ENCODE measurements at regions not wholly inside any gene's neighbourhood (a gene's known extent, or its start where the extent isn't known, plus 50 kb on each side); places are given as distances from the start of the nearest gene placed in this dataset.

DNA sequence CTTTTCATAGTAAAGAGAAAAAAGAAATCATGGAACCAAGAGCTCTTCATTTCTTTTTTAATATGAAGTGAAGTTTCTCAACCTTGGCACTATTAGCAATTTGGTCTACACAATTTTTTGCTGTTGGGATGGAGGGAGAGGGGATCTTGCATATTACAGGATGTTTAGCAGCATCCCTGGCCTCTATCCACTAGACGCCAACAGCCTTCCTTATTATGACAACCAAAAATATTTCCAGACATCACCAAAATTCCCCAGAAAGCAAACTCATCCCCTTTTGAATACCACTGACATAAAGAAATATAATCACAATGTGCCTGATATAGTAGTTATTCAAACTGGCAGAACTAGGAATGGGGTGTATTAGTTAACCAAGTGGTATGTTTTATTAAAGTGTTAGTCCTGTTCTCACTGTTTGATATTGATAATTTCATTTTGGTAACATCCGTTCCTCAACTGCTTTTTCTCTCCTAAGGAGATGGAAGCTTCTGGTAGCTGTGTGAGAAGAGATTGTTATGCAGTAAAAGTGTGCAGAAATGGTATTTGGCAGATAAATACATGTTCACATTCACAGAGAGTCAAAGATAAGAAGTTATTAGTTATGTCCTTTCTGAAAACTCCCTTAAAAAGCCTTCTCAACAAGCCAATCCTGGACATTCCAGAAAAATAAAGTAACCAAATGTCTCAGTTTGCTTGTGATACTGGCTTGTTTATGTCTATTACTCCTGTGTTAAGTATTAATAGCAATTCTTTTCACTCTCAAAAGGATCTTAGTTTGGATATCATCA, 699.9 kb downstream of the C12orf50 start:
- H3K27ac ChIP-seq (ENCODE audit: low read length in 2 of 2): no peak overlapping the region
- intact Hi-C loops (cut with micrococcal nuclease): no loop called here
- DNase-seq (no peak), ATAC-seq (ENCODE audit: low read depth) (no peak)
- no peaks in the 10 kb centered on the region for H3K36me3 ChIP-seq (replicated peaks in 1 of 2; ENCODE audit: control extremely low read depth in 1 of 2, control insufficient read depth in 1 of 2, extremely low read depth in 1 of 2, insufficient read depth in 2 of 2, low read length in 1 of 2)
- no peak overlapping the region for H3K4me3 Mint-ChIP-seq
- H3K9ac ChIP-seq (ENCODE audit: low read length): no peak overlapping the region
- no peak overlapping the region for H2AFZ ChIP-seq (ENCODE audit: insufficient read depth, low read depth, low read length, poor library complexity, severe bottlenecking)
- peaks cover 4 to 6% of the 10 kb centered on the region in 2 donors for H3K4me1 ChIP-seq (ENCODE audit: control insufficient read depth in 2 of 2, insufficient read depth in 2 of 2, low read length in 2 of 2)
- CTCF ChIA-PET: no interaction called here
- no peaks in the 10 kb centered on the region for H3K79me2 ChIP-seq (ENCODE audit: control insufficient read depth, insufficient read depth, low read length)
- no peak overlapping the region for H3K4me2 ChIP-seq (replicated peaks; ENCODE audit: low read depth, low read length, poor library complexity, severe bottlenecking)
- H3K27me3 Mint-ChIP-seq: no peaks in the 10 kb centered on the region
- no peaks in the 10 kb centered on the region for H4K20me1 ChIP-seq (ENCODE audit: control insufficient read depth, insufficient read depth, low read length, poor library complexity, severe bottlenecking)
- H3K9me3 ChIP-seq (ENCODE audit: control extremely low read depth in 1 of 3, control insufficient read depth in 2 of 3, insufficient read depth in 1 of 3, low read length in 2 of 3): no peaks in the 10 kb centered on the region
- peaks cover 7% of the 10 kb centered on the region for H3K4me1 Mint-ChIP-seq
- no peak overlapping the region for H3K27ac Mint-ChIP-seq
- H3K27me3 ChIP-seq (replicated peaks in 1 of 4; ENCODE audit: control extremely low read depth in 1 of 4, control insufficient read depth in 3 of 4, insufficient read depth in 4 of 4, low read length in 3 of 4): no peaks in the 10 kb centered on the region
- TF ChIP-seq EZH2 (IDR thresholded peaks at IDR 0.05; ENCODE audit: borderline replicate concordance, insufficient read depth, low read depth, low read length, poor library complexity, severe bottlenecking): no peak
- TF ChIP-seq, protein P1, sequence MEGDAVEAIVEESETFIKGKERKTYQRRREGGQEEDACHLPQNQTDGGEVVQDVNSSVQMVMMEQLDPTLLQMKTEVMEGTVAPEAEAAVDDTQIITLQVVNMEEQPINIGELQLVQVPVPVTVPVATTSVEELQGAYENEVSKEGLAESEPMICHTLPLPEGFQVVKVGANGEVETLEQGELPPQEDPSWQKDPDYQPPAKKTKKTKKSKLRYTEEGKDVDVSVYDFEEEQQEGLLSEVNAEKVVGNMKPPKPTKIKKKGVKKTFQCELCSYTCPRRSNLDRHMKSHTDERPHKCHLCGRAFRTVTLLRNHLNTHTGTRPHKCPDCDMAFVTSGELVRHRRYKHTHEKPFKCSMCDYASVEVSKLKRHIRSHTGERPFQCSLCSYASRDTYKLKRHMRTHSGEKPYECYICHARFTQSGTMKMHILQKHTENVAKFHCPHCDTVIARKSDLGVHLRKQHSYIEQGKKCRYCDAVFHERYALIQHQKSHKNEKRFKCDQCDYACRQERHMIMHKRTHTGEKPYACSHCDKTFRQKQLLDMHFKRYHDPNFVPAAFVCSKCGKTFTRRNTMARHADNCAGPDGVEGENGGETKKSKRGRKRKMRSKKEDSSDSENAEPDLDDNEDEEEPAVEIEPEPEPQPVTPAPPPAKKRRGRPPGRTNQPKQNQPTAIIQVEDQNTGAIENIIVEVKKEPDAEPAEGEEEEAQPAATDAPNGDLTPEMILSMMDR (IDR thresholded peaks at IDR 0.05): no peak
- no peak overlapping the region for H3K4me3 ChIP-seq (ENCODE audit: control extremely low read depth in 1 of 5, extremely low read depth in 1 of 5, insufficient read depth in 1 of 5, low read depth in 2 of 5, low read length in 4 of 5)
- no peaks in the 10 kb centered on the region for H3K9me3 Mint-ChIP-seq (ENCODE audit: insufficient read depth)
- POLR2A ChIA-PET: no interaction called here
- WGBS (ENCODE audit: insufficient coverage): 100% methylated on average over 1 of the region's 2 CpGs

DNA sequence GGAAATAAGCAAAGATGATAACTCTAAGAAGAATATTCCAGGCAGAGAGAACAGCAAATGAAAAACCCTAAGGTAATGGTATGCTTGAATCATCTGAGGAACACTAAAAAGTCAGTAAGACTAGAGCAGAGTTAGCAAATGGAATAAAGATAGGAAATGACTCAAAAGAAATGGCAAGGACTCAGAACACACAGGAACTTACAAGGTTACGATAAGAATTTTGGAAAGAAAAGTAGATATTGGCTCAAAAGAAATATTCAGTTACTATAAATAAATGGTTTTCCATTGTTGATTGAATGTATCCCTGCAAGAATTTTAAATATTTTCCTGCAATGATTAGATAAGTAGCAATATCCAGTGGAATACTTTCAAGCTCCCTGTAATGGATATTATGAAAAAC, 705.8 kb downstream of the C12orf50 start:
- Histone ChIP-seq H3K36me3 (replicated peaks in 1 of 2; ENCODE audit: control extremely low read depth in 1 of 2, control insufficient read depth in 1 of 2, extremely low read depth in 1 of 2, insufficient read depth in 2 of 2, low read length in 1 of 2) (no peaks in the 10 kb centered on the region), H4K20me1 (ENCODE audit: control insufficient read depth, insufficient read depth, low read length, poor library complexity, severe bottlenecking) (no peaks in the 10 kb centered on the region), H3K4me2 (replicated peaks; ENCODE audit: low read depth, low read length, poor library complexity, severe bottlenecking) (no peak overlapping the region), H3K79me2 (ENCODE audit: control insufficient read depth, insufficient read depth, low read length) (no peaks in the 10 kb centered on the region), H3K27me3 (replicated peaks in 1 of 4; ENCODE audit: control extremely low read depth in 1 of 4, control insufficient read depth in 3 of 4, insufficient read depth in 4 of 4, low read length in 3 of 4) (no peaks in the 10 kb centered on the region), H3K4me1 (ENCODE audit: control insufficient read depth in 2 of 2, insufficient read depth in 2 of 2, low read length in 2 of 2) (peaks cover 0 to 7% of the 10 kb centered on the region in 2 donors), H3K4me3 (ENCODE audit: control extremely low read depth in 1 of 5, extremely low read depth in 1 of 5, insufficient read depth in 1 of 5, low read depth in 2 of 5, low read length in 4 of 5) (no peak overlapping the region), H2AFZ (ENCODE audit: insufficient read depth, low read depth, low read length, poor library complexity, severe bottlenecking) (no peak overlapping the region), H3K27ac (ENCODE audit: low read length in 2 of 2) (no peak overlapping the region), H3K9me3 (ENCODE audit: control extremely low read depth in 1 of 3, control insufficient read depth in 2 of 3, insufficient read depth in 1 of 3, low read length in 2 of 3) (no peaks in the 10 kb centered on the region), H3K9ac (ENCODE audit: low read length) (no peak overlapping the region)
- WGBS (ENCODE audit: insufficient coverage): no CpG with 5 or more reads among the region's 1 CpG
- ChIA-PET POLR2A (no interaction called here), CTCF (no interaction called here)
- Mint-ChIP-seq H3K27me3 (no peaks in the 10 kb centered on the region), H3K4me3 (no peak overlapping the region), H3K4me1 (peaks cover 3% of the 10 kb centered on the region), H3K27ac (no peak overlapping the region), H3K9me3 (ENCODE audit: insufficient read depth) (no peaks in the 10 kb centered on the region)
- no peak for DNase-seq
- no peak for ATAC-seq (ENCODE audit: low read depth)
- TF ChIP-seq EZH2 (IDR thresholded peaks at IDR 0.05; ENCODE audit: borderline replicate concordance, insufficient read depth, low read depth, low read length, poor library complexity, severe bottlenecking): no peak
- TF ChIP-seq, protein P1 (IDR thresholded peaks at IDR 0.05): no peak
- intact Hi-C loops (cut with micrococcal nuclease): no loop called here

Data from B cell (primary cell).